Stimulated activated CD4-positive, alpha-beta T cell treated with anti-CD3 and anti-CD28 coated beads, Interleukin-4, amount 100 ng/mL, for 24 hours (primary cell): ENCODE measurements at regions not wholly inside any gene's neighbourhood (a gene's known extent, or its start where the extent isn't known, plus 50 kb on each side); places are given as distances from the start of the nearest gene placed in this dataset.
"Not testable (repeated sequence)": the region's sequence is repeated elsewhere in the genome, so short reads cannot be mapped to it uniquely, and the experiment has no call there.

ENCODE experiments used
- DNase-seq: peaks from one replicate; pipeline ENCODE4 v3.0.0-alpha.2; 2020

- DNase-seq = not testable (repeated sequence)
Measured at GRCh38 chr1:144140243-144140642, 168.5 kb upstream of the FAM72C start.

DNA sequence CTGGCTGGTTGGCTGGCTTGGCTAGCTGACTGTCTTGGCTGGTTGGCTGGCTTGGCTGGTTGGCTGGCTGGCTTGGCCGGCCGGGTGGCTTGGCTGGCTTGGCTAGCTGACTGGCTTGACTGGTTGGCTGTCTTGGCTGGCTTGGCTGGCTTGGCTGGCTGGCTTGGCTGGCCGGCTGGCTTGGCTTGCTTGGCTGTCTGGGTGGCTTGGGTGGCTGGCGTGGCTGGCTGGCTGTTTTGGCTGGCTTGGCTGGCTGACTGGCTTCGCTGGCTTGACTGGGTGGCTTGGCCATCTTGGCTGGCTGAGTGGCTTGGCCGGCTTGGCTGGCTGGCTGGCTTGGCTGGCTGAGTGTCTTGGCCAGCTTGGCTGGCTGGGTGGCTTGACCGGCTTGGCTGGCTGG, 133.2 kb upstream of the FAM72C start:
- DNase-seq = not testable (repeated sequence)

DNA sequence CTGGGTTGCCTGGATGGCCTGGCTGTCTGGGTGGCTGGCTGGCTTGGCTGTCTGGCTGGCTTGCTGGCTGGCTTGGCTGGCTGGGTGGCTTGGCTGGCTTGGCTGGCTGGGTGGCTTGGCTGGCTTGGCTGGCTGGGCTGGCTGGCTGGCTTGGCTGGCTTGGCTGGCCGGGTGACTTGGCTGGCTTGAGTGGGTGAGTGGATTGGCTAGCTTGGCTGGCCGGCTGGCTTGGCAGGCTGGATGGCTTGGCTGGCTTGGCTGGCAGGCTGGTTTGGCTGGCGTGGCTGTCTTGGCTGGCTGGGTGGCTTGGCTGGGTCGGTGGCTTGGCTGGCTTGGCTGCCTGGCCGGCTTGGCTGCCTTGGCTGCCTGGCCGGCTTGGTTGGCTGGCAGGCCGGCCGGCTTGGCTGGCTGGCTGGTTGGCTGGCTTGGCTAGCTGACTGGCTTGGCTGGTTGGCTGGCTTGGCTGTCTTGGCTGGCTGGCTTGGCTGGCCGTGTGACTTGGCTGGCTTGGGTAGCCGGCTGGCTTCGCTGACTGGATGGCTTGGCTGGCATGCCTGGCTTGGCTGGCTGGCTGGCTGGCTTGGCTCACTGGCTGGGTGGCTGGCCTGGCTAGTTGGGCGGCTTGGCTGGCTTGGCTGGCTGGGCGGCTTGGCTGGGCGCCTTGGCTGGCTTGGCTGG, 132.4 kb upstream of the FAM72C start:
- peak; percentile 50 for DNase-seq

- peak; percentile 59 for DNase-seq
Measured at GRCh38 chr1:144103156-144103880, 131.5 kb upstream of the FAM72C start.

DNA sequence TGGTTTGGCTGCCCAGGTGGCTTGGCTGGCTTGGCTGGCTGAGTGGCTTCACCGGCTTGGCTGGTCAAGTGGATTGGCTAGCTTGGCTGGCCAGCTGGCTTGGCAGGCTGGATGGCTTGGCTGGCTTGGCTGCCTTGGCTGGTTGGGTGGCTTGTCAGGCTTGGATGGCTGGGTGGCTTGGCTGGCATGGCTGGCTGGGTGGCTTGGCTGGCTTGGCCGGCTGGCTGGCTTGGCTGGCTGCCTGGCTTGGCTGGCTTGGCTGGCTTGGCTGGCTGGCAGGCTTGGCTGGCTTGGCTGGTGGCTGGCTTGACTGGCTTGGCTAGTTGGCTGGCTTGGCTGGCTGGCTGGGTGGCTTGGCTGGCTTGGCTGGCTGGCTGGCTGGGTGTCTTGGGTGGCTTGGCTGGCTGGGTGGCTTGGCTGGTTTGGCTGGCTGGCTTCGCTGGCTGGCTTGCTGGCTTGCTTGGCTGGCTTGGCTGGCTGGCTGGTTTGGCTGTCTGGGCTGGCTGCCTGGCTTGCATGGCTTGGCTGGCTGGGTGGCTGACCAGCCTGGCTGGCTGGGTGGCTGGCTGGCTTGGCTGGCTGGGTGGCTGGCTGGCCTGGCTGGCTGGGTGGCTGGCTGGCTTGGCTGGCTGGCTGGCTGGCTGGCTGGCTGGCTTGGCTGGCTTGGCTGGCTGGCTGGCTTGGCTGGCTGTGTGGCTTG, 130.4 kb upstream of the FAM72C start:
- DNase-seq = peak; percentile 12

- DNase-seq = peak; percentile 9
Measured at GRCh38 chr1:144101397-144102045, 129.7 kb upstream of the FAM72C start.

DNA sequence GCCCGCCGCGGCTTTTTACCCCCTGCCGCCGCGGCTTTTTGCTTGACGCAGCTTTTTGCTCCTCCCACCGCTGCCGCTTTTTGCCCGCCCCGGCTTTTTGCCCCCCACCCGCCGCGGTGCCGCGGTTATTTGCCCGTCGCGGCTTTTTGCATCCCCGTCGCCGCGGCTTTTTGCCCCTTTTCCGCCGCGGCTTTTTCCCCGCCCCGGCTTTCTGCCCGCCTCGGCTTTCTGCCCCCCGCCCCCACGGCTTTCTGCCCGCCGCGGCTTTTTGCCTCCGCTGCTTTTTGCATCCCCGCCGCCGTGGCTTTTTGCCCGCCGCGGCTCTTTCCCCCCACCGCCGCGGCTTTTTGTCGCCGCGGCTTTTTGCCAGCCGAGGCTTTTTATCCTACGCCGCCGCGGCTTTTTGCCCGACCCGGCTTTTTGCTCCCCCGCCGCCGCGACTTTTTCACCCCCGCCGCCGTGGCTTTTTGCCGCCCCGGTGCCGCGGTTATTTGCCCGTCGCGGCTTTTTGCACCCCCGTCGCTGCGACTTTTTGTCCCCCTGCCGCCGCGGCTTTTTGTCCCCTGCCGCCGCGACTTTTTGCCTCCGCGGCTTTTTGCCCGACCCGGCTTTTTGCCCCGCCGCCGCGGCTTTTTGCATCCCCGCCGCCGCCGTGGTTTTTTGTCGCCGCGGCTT, 105.5 kb upstream of the FAM72C start:
- DNase-seq = not testable (repeated sequence)

DNA sequence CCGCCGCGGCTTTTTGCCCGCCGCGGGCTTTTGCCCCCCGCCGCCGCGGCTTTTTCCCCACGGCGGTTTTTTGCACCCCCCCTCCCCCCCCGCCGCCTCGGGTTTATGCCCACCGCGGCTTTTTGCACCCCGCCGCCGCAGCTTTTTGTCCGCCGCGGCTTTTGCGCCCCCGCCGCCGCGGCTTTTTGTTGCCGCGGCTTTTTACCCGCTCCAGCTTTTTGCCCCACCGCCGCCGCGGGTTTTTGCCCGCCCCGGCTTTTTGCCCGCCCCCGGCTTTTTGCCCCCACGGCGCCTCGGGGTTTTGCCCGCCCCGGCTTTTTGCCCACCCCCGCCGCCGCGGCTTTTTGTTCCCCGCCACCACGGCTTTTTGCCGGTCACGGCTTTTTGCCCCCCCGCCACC, 104.9 kb upstream of the FAM72C start:
- not testable (repeated sequence) for DNase-seq

DNA sequence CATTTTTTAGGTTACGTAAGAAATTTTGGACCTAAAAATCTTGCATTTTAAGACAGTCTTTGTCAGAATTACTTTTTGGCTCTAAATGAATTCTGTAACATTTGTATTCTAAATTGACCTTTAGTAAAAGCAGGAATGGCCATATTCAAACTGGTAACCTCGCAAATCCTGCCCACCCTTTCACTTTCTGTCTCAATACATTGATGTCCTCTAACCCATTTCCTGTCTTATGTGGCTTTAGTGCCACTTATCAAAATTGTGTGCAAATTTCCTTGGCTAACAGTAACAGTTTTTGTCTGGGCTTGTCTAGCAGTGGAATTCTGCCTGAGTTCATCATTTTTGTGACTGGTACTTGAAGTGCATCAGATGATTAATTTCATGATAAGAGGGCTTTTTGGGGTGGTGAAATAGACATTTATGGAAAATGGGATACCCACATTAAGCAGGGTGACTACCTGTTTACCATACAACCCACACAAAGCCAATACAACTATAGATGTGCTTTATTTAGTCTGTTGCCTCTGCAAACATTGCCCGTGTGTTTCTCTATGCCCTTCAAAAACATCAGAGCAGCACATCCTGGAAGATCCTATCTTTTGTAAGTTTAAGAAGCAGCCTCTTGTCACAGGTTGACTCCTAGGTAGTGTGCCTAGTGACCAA, 98.7 kb upstream of the FAM72C start:
- DNase-seq = not testable (repeated sequence)

- not testable (repeated sequence) for DNase-seq
Measured at GRCh38 chr1:144067042-144067441, 95.3 kb upstream of the FAM72C start.

GRCh38 chr1:144066071-144066813, 94.5 kb upstream of the FAM72C start:
- DNase-seq = not testable (repeated sequence)

DNA sequence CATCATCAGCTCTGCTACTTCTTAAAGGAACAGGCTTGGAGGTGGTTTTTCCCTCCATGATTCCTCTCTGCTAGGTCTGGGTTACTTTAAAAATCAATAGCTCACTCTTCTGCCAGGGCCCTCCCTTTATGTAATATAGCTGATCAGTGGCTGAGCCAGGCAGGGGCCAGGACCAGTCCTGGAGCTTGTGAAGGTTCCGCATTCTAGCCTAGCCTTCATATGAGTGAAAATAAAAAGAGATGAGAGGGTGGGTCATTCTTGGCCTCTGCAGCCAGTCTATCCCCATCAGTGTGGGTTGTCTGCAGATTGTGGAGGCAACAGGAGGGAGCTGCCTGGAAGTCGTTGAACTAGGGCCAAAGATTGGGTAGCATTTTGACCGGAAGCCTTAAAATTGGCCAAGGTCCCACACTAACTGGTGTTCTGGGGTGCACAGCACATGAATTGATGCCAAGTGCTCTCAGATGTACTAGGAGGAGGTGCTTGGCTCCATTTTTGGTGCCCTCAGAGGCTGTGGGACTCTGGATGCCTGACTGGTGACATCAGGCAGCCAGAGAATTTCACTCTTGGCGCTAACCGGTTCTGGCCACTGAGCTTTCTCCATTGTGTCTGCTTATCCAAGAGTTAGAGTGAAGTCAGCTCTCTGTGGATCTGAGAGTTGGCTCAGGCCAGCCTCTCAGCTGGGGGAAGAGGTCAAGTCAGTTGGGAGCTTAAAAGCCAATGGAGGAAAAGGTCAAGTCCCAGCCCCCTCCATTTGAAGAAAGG, 93.7 kb upstream of the FAM72C start:
- DNase-seq = not testable (repeated sequence)

- DNase-seq = not testable (repeated sequence)
Measured at GRCh38 chr1:144049365-144049764, 77.6 kb upstream of the FAM72C start.

DNA sequence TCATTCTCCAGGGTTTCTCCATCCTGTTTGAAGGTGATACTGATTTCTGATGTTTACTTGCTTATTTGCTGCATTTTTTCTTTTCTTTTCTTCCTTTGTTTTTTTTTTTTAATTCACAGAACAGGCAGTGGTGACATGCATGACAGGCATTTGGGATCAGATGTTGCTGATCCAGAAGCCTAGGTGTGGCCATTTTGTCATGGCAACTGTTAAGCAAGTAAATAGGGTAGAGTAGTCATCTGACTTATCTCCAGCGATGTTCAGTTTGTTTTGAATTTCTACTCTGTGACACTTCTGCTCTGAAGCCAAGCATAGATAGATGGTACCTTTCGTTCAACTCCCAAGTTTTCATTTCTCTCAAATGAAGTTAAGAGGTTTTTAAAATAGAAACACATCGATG, 74.9 kb upstream of the FAM72C start:
- not testable (repeated sequence) for DNase-seq

DNA sequence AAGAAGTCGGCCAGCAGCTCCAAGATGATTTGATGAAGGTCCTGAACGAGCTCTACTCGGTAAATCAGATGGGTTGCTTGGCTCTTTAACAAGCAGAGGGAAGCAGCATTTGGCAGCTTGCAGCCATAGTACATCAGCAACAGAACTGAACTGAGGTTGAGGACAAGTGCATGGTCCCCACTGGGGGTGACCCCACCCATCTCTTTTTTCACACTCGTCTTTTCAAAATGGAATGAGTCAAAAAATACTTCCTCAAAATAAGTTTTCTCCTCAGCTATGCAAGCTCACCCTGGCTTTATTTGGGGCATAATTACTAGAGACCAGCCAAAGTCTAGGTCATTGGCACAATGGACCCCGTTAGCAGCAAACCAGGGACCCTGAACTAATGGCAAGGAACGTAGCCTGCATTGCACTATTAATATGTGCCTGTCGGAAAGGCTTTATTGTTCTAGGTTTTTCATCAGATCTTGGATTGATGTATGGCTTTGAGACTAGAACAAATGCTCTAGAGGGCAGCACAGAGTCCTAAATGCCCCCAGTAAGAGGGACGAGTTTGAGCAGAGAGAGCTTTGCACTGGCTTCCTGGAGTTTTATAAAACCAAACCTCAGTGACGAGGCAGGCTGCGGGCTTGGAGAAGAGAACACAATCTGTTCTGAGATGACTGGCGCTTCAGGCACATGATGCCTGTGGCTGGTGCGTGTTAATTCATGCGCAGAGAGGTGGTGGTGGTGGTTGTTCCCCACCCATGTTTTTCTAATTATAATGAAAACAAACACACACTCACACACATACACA, 74.2 kb upstream of the FAM72C start:
- not testable (repeated sequence) for DNase-seq

DNA sequence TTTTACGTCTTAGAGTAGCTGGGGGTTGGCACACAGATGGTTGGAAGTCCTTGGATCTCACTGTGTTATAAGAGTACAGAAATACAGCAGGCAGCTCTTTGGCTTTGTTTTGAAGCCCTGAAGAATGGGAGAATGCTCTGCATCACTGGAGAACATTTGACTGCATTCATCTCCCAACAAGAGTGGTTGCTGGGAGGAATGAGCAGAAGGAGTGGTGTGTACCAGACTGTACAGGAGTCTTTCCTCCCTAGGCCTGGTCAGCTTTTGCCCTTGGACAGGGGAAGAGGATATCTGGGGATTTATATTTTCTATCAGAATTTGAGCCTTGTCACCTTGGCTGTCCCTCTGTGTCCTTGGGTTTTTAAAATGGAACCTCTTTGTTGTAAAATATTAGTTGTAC, 70.5 kb upstream of the FAM72C start:
- DNase-seq = not testable (repeated sequence)

DNA sequence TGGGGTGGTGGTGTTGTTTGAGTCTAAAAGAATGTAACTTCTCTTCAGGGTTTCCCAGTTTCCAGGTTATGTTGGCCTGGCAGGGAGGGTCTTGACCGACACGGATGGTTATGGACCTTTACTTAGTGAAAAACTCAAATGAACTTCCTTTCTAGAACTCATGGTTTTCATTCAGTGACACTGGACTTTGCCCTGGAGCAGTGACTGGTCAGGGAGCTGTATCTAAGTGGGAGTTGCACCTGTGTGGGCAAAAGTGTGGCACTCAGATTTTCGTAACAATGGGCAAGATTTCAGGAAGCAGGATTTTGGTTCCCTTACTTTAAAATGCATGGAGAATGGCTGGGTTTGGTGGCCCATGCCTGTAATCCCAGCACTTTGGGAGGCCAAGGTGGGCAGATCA, 68.5 kb upstream of the FAM72C start:
- not testable (repeated sequence) for DNase-seq

GRCh38 chr1:144034045-144034444, 62.3 kb upstream of the FAM72C start:
- not testable (repeated sequence) for DNase-seq

DNA sequence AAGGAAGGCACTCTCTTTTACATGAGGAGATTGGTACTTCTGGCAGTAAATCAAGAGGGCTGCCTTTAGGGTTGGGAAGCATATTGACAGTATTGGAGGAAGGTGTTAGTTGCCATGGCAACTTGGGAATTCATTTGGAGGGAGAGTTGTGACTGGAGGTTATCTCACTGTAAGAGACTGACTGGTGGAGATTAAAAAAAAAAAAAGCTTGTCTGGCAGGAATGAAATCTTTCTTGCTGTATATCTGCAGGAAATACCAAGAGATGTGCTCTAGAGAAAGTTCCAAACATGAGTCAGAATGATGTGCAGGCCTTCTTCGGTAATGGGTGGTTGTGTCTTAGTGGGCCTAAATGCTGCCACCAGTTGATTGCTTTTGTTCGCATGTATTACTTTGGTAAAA, 59.8 kb upstream of the FAM72C start:
- DNase-seq = not testable (repeated sequence)

DNA sequence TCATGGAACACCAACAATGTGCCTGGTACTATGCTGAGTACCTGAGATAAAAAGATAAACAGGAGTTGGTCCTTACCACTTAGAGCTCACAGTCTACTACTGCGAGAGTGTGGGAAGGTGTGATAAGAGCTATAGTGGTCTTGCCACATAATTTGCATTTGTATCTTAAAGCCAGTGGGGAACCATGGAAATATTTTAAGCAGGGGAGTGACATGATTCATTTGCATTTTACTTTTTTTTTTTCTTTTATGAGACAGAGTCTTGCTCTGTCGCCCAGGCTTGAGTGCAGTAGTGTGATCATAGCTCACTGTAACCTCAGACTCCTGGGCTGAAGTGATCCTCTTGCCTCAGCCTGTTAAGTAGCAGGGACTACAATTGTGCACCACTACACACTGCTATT, 54.2 kb upstream of the FAM72C start:
- not testable (repeated sequence) for DNase-seq
